K562 (cell line): ENCODE measurements at regions not wholly inside any gene's neighbourhood (a gene's known extent, or its start where the extent isn't known, plus 50 kb on each side); places are given as distances from the start of the nearest gene placed in this dataset.

Experiments used
- ATAC-seq: fragments of 200-7000 bp; cut with Tn5 transposase; 3 replicates; pipeline ENCODE4 v1.9.1; 2020; ENCODE audit warnings: moderate library complexity
- BruUV-seq: library from RNA; stranded (reverse); fragments of 400-500 nt; replicated peaks from 2 replicates; lab custom pipeline; 2021; lab: Mats Ljungman, UMichigan
- CTCF ChIA-PET: fragments of 300-600 bp; formaldehyde crosslinking; extraction: SDS; loops from one replicate; lab custom pipeline; 2021; ENCODE audit warnings: low intra/inter-chr PET ratio; lab: Yijun Ruan, JAX
- POLR2A ChIA-PET: fragments of 300-600, 350-650 bp; sonication (Branson Sonifier 250); formaldehyde crosslinking; extraction: SDS; loops from one replicate; lab custom pipeline; 2021; ENCODE audit warnings: antibody characterized with exemption, inconsistent platforms; lab: Yijun Ruan, JAX
- DNase-seq, 4 experiments: peaks; one replicate each; pipeline versions ENCODE4 v3.0.0 to v3.0.0-alpha.2; 2011 to 2018; ENCODE audit warnings: low spot score in 3 of 4, mixed read lengths in 3 of 4; ENCODE audit errors: extremely low read depth in 1 of 4
- FAIRE-seq: peaks from 2 replicates; lab custom pipeline; 2011; peaks lifted over from hg19 to GRCh38; lab: Jason Lieb, UNC
- H2AFZ ChIP-seq: 2 replicates; pipeline ENCODE4 v1.6.0; 2011; ENCODE audit warnings: low read depth, low read length, control low read depth, inconsistent platforms
- H3K27ac ChIP-seq: fragments of 200-600 bp; 3 replicates; pipeline ENCODE4 v1.8.0; 2011; ENCODE audit warnings: low read depth, mild to moderate bottlenecking, control low read depth, inconsistent platforms, low read length, moderate library complexity, mixed read lengths; ENCODE audit errors: extremely low read depth
- H3K27me3 ChIP-seq, 2 experiments: fragments of 300-600 bp in 1 of 2; 2 replicates in 1 of 2; 3 replicates in 1 of 2; pipeline versions ENCODE4 v1.6.0 to v1.8.0; 2011; ENCODE audit warnings: inconsistent platforms in 2 of 2, low read length in 2 of 2, mild to moderate bottlenecking in 1 of 2, mixed read lengths in 1 of 2, moderate library complexity in 1 of 2; ENCODE audit not compliant: control insufficient read depth in 2 of 2, insufficient read depth in 2 of 2
- H3K36me3 ChIP-seq: fragments of 300-600 bp; 3 replicates; pipeline ENCODE4 v1.8.0; 2011; ENCODE audit warnings: mild to moderate bottlenecking, low read length, inconsistent platforms; ENCODE audit not compliant: control insufficient read depth, insufficient read depth
- H3K4me1 ChIP-seq, 2 experiments: fragments of 200-600 bp in 1 of 2; replicated peaks in 1 of 2; 2 replicates in 1 of 2; 3 replicates in 1 of 2; pipeline versions ENCODE4 v1.5.1 to v1.8.0; 2011; ENCODE audit warnings: inconsistent platforms in 2 of 2, low read length in 2 of 2, mild to moderate bottlenecking in 1 of 2, mixed read lengths in 1 of 2, moderate library complexity in 1 of 2; ENCODE audit not compliant: control insufficient read depth in 2 of 2, insufficient read depth in 2 of 2
- H3K4me2 ChIP-seq: 2 replicates; pipeline ENCODE4 v1.6.1; 2011; ENCODE audit warnings: low read length, control low read depth, inconsistent platforms, mixed read lengths; ENCODE audit not compliant: insufficient read depth
- H3K4me3 ChIP-seq: fragments of 200-600 bp; sonication (generic), shearing (Covaris generic); 2 replicates; pipeline ENCODE4 v1.5.1; 2016; ENCODE audit warnings: control low read depth, inconsistent platforms
- H3K79me2 ChIP-seq: fragments of 200-600 bp; 3 replicates; pipeline ENCODE4 v1.8.0; 2011; ENCODE audit warnings: low read length, inconsistent platforms; ENCODE audit not compliant: control insufficient read depth, insufficient read depth
- H3K9ac ChIP-seq, 2 experiments: 2 replicates each; pipeline versions ENCODE4 v1.6.0 to v1.6.1; 2011; ENCODE audit warnings: low read depth in 2 of 2, low read length in 2 of 2, control low read depth in 1 of 2, inconsistent platforms in 1 of 2, mild to moderate bottlenecking in 1 of 2, mixed read lengths in 1 of 2; ENCODE audit not compliant: insufficient read depth in 1 of 2
- H3K9me1 ChIP-seq: one replicate; pipeline ENCODE4 v1.6.0; 2011; ENCODE audit warnings: inconsistent platforms, mild to moderate bottlenecking, low read length, moderate library complexity; ENCODE audit not compliant: control insufficient read depth, insufficient read depth
- H3K9me3 ChIP-seq: replicated peaks from 2 replicates; pipeline ENCODE4 v1.5.1; 2011; ENCODE audit warnings: low read depth, low read length, inconsistent platforms; ENCODE audit not compliant: control insufficient read depth, insufficient read depth
- H4K20me1 ChIP-seq: replicated peaks from 2 replicates; pipeline ENCODE4 v1.6.1; 2011; ENCODE audit warnings: low read length, inconsistent platforms, mixed read lengths; ENCODE audit not compliant: control insufficient read depth, insufficient read depth
- E2F4 ChIP-seq: sonication (generic); formaldehyde crosslinking; IDR thresholded peaks from 2 replicates; pipeline ENCODE4 v1.8.0; 2022; ENCODE audit warnings: mild to moderate bottlenecking, low read depth, missing genetic modification reagents
- USF2 ChIP-seq: sonication (generic); formaldehyde crosslinking; IDR thresholded peaks from 2 replicates; pipeline ENCODE4 v1.5.0; 2020; ENCODE audit warnings: missing genetic modification reagents
- ZBED1 ChIP-seq: IDR thresholded peaks from 2 replicates; pipeline ENCODE4 v1.6.1; 2014
- ZNF347 ChIP-seq: fragments of 450-650 bp; formaldehyde crosslinking; IDR thresholded peaks from 2 replicates; pipeline ENCODE4 v1.4.0; 2020; ENCODE audit warnings: low read depth, mild to moderate bottlenecking, moderate library complexity
- WGBS: fragments of 100-300 bp; shearing (Covaris generic); methylation state at CpG from one replicate; pipeline ENCODE4 v1.1.6; 2016; ENCODE audit warnings: low coverage, mixed read lengths; ENCODE audit not compliant: insufficient coverage; ENCODE audit errors: missing lambda C conversion rate; 5-methylcytosine and 5-hydroxymethylcytosine counted together
- in situ Hi-C: fragments of 300-500 bp; cut with MboI; formaldehyde crosslinking; loops from 4 replicates; pipeline ENCODE4 v1.15.0; 2018; ENCODE audit warnings: inconsistent platforms, mixed read lengths
- intact Hi-C: fragments of 100-400 bp; cut with micrococcal nuclease; formaldehyde crosslinking; loops from 2 replicates; pipeline ENCODE4 v1.14.2; 2022

DNA sequence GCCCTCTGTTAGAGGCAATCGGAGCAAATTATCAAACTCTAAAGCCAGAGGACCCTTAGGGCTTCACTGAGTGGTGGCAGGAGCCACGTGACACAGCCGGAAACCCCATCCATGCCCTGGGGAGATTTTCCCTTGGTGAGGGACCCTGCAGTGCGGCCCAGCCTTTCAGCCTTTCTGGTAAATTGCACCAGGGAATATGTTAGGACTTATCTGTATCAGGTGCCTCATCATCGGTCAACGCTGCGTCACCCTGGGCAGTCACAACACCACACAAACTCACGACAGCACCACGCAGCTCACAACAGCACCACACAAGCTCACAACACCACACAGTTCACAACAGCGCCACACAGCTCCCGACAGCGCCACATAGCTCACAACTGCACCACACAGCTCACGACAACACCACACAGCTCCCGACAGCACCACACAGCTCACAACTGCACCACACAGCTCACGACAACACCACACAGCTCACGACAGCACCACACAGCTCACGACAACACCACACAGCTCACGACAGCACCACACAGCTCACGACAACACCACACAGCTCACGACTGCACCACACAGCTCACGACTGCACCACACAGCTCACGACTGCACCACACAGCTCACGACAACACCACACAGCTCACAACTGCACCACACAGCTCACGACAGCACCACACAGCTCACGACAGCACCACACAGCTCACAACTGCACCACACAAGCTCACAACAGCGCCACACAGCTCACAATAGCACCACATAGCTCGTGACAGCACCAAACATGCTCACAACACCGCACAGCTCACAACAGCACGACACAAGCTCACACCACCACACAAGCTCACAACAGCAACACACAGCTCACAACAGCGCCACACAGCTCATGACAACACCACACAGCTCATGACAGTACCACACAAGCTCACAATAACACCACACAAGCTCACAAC, 199.0 kb downstream of the DLL1 start:
- no peak overlapping the region for H3K4me2 ChIP-seq
- CTCF ChIA-PET, result no interaction called here
- DNase-seq, result no peak
- no peaks in the 10 kb centered on the region for H3K9me3 ChIP-seq
- no peak overlapping the region for H3K9ac ChIP-seq
- no peaks in the 10 kb centered on the region for H3K36me3 ChIP-seq
- no TSS peak for BruUV-seq
- 5% methylated on average over 30 of the region's 30 CpGs for WGBS
- TF ChIP-seq ZNF347 (CRISPR knock-in tag) (no peak), ZBED1 (peak; percentile 97), E2F4 (CRISPR knock-in tag) (no peak), USF2 (CRISPR knock-in tag) (0 out of 2 replicates have a peak, but pooled peaks have one; percentile 20)
- peaks cover 5% of the 10 kb centered on the region for H4K20me1 ChIP-seq
- no peak overlapping the region for H3K27ac ChIP-seq
- no peak for ATAC-seq
- peaks cover 0 to 29% of the 10 kb centered on the region in 2 experiments; a peak in 3 of 5 replicates for H3K4me1 ChIP-seq
- H3K9me1 ChIP-seq, result no peaks in the 10 kb centered on the region
- no peaks in the 10 kb centered on the region for H3K79me2 ChIP-seq
- intact Hi-C loops (no loop called here), in situ Hi-C loops (no loop called here)
- H2AFZ ChIP-seq, result no peak overlapping the region
- POLR2A ChIA-PET, result interaction anchor here (1.2 kb wide), 1 partner anchor 19 kb away, joined by 3 read pairs; no protein-coding TSS in a partner anchor
- peaks cover 15 to 79% of the 10 kb centered on the region in 2 experiments; a peak in 4 of 5 replicates for H3K27me3 ChIP-seq
- H3K4me3 ChIP-seq, result no peak overlapping the region
- FAIRE-seq, result peak; percentile 52
